ENCODE measurements at regions not wholly inside any gene's neighbourhood (a gene's known extent, or its start where the extent isn't known, plus 50 kb on each side); places are given as distances from the start of the nearest gene placed in this dataset.

DNA sequence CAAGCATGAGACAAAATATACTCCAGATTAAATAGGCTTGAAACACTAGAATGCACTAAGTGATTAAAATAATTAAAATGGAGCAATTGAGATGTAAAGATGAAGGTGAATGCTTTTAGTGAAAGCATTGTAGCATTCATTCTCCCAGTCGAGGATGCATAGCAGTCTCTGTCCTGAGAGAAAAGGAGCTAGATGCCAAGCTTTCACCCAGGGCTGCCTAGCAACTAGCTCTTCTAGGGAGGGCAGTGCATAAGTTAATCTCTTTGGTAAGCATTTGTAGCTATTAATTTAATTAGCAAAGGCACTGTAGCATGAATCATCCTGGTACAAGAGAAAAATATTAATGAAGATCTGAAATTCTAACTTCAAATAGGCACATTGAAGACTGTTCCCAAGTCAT, 1014.8 kb downstream of the C4orf33 start:
- Histone ChIP-seq H3K36me3 (ENCODE audit: control insufficient read depth, insufficient read depth, low read length) (no peaks in the 10 kb centered on the region), H3K4me1 (ENCODE audit: control insufficient read depth, insufficient read depth, low read length) (no peaks in the 10 kb centered on the region), H3K9me3 (ENCODE audit: control insufficient read depth, insufficient read depth, low read length) (no peaks in the 10 kb centered on the region), H3K27me3 (ENCODE audit: control insufficient read depth, insufficient read depth, low read length) (no peaks in the 10 kb centered on the region), H3K27ac (ENCODE audit: low read length) (no peak overlapping the region), H3K4me3 (ENCODE audit: low read length) (no peak overlapping the region)
- no peak for DNase-seq (ENCODE audit: low read depth, low spot score)
- no CpG with 5 or more reads among the region's 1 CpG for WGBS (ENCODE audit: insufficient coverage, insufficient read length)

DNA sequence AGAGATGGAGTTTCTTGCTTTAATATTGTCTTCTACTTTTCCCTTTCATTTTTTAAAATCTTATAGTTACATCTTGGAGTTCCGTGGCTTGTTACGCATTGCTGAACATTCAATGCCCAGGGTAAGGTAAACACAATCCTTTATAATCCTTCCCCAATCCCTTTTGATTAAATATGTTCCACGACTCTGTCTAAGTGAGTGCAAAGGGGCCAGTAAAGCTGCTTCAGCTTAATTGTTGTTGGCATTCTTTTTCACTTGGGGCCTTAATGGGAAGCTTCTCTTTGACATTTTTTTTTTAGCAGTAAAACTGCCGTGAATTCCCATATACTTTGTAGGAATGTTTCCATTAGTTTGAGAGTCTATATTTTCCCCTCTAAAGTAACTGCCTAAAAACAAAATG, 1028.1 kb downstream of the C4orf33 start:
- H3K36me3 ChIP-seq (ENCODE audit: control insufficient read depth, insufficient read depth, low read length) = no peaks in the 10 kb centered on the region
- WGBS (ENCODE audit: insufficient coverage, insufficient read length) = no CpG with 5 or more reads among the region's 4 CpGs
- no peak overlapping the region for H3K27ac ChIP-seq (ENCODE audit: low read length)
- H3K9me3 ChIP-seq (ENCODE audit: control insufficient read depth, insufficient read depth, low read length) = no peaks in the 10 kb centered on the region
- no peaks in the 10 kb centered on the region for H3K27me3 ChIP-seq (ENCODE audit: control insufficient read depth, insufficient read depth, low read length)
- DNase-seq (ENCODE audit: low read depth, low spot score) = no peak
- no peak overlapping the region for H3K4me3 ChIP-seq (ENCODE audit: low read length)
- H3K4me1 ChIP-seq (ENCODE audit: control insufficient read depth, insufficient read depth, low read length) = no peaks in the 10 kb centered on the region

- no peaks in the 10 kb centered on the region for H3K27me3 ChIP-seq (ENCODE audit: control insufficient read depth, insufficient read depth, low read length)
- no peaks in the 10 kb centered on the region for H3K9me3 ChIP-seq (ENCODE audit: control insufficient read depth, insufficient read depth, low read length)
- no peak for DNase-seq (ENCODE audit: low read depth, low spot score)
- H3K4me3 ChIP-seq (ENCODE audit: low read length) = no peak overlapping the region
- H3K27ac ChIP-seq (ENCODE audit: low read length) = no peak overlapping the region
- no peaks in the 10 kb centered on the region for H3K36me3 ChIP-seq (ENCODE audit: control insufficient read depth, insufficient read depth, low read length)
- WGBS (ENCODE audit: insufficient coverage, insufficient read length) = no CpG with 5 or more reads among the region's 5 CpGs
- H3K4me1 ChIP-seq (ENCODE audit: control insufficient read depth, insufficient read depth, low read length) = no peaks in the 10 kb centered on the region
Measured at GRCh38 chr4:130125467-130125866, 1029.5 kb downstream of the C4orf33 start.

GRCh38 chr4:130127297-130127696, 1031.3 kb downstream of the C4orf33 start:
- Histone ChIP-seq H3K4me1 (ENCODE audit: control insufficient read depth, insufficient read depth, low read length) (no peaks in the 10 kb centered on the region), H3K27me3 (ENCODE audit: control insufficient read depth, insufficient read depth, low read length) (no peaks in the 10 kb centered on the region), H3K36me3 (ENCODE audit: control insufficient read depth, insufficient read depth, low read length) (no peaks in the 10 kb centered on the region), H3K27ac (ENCODE audit: low read length) (no peak overlapping the region), H3K9me3 (ENCODE audit: control insufficient read depth, insufficient read depth, low read length) (no peaks in the 10 kb centered on the region), H3K4me3 (ENCODE audit: low read length) (no peak overlapping the region)
- DNase-seq (ENCODE audit: low read depth, low spot score) = no peak

- Histone ChIP-seq H3K4me3 (ENCODE audit: low read length) (no peak overlapping the region), H3K36me3 (ENCODE audit: control insufficient read depth, insufficient read depth, low read length) (no peaks in the 10 kb centered on the region), H3K27ac (ENCODE audit: low read length) (no peak overlapping the region), H3K27me3 (ENCODE audit: control insufficient read depth, insufficient read depth, low read length) (no peaks in the 10 kb centered on the region), H3K9me3 (ENCODE audit: control insufficient read depth, insufficient read depth, low read length) (no peaks in the 10 kb centered on the region), H3K4me1 (ENCODE audit: control insufficient read depth, insufficient read depth, low read length) (no peaks in the 10 kb centered on the region)
- DNase-seq (ENCODE audit: low read depth, low spot score) = no peak
- no CpG with 5 or more reads among the region's 3 CpGs for WGBS (ENCODE audit: insufficient coverage, insufficient read length)
Measured at GRCh38 chr4:130131536-130131935, 1035.6 kb downstream of the C4orf33 start.

DNA sequence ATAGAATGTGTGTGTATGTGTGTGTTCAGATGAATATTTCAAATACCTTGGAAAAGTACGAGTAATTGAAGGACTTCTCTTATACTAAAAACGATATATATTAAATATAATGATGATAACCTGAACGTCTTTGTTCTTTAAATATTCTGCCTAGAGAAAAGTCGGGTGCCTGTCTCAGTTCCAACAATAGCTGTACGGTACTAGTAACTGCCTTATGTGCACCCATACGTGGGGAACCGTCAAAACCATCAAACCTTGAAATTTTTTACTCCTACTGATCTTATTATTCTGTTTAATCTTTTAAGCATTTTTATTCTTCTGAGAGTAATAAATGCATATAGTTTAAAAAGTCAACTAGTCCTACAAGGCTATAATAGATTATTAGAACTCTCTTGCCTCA, 1045.7 kb downstream of the C4orf33 start:
- H3K9me3 ChIP-seq (ENCODE audit: control insufficient read depth, insufficient read depth, low read length) = no peaks in the 10 kb centered on the region
- H3K4me3 ChIP-seq (ENCODE audit: low read length) = no peak overlapping the region
- no peaks in the 10 kb centered on the region for H3K27me3 ChIP-seq (ENCODE audit: control insufficient read depth, insufficient read depth, low read length)
- no peaks in the 10 kb centered on the region for H3K4me1 ChIP-seq (ENCODE audit: control insufficient read depth, insufficient read depth, low read length)
- H3K36me3 ChIP-seq (ENCODE audit: control insufficient read depth, insufficient read depth, low read length) = no peaks in the 10 kb centered on the region
- no peak for DNase-seq (ENCODE audit: low read depth, low spot score)
- WGBS (ENCODE audit: insufficient coverage, insufficient read length) = no CpG with 5 or more reads among the region's 7 CpGs
- H3K27ac ChIP-seq (ENCODE audit: low read length) = no peak overlapping the region

GRCh38 chr4:130143656-130144055, 1047.7 kb downstream of the C4orf33 start:
- no peaks in the 10 kb centered on the region for H3K9me3 ChIP-seq (ENCODE audit: control insufficient read depth, insufficient read depth, low read length)
- no CpG with 5 or more reads among the region's 1 CpG for WGBS (ENCODE audit: insufficient coverage, insufficient read length)
- H3K4me3 ChIP-seq (ENCODE audit: low read length) = no peak overlapping the region
- H3K27me3 ChIP-seq (ENCODE audit: control insufficient read depth, insufficient read depth, low read length) = no peaks in the 10 kb centered on the region
- H3K36me3 ChIP-seq (ENCODE audit: control insufficient read depth, insufficient read depth, low read length) = no peaks in the 10 kb centered on the region
- H3K4me1 ChIP-seq (ENCODE audit: control insufficient read depth, insufficient read depth, low read length) = peaks cover 2% of the 10 kb centered on the region; the same call in 1 of the 2 replicates
- DNase-seq (ENCODE audit: low read depth, low spot score) = no peak
- no peak overlapping the region for H3K27ac ChIP-seq (ENCODE audit: low read length)

DNA sequence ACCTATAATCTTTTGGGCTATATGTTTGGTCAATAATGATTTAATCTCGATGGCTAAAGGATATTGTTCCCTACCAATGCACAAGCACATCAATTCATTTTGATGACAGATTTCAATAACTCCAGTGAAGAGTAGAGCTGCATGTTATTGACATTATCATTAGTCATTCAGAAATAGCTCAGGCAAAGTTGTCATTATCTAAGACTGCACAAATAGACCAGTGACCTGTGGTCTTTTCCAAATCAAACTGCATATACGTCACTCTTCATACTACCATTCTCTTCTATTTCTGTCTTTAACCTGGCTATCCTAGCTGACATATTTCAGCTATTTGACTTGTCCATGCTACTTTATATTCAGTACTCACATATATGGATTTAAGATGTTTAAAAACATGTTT, 1050.8 kb downstream of the C4orf33 start:
- no peaks in the 10 kb centered on the region for H3K9me3 ChIP-seq (ENCODE audit: control insufficient read depth, insufficient read depth, low read length)
- H3K4me1 ChIP-seq (ENCODE audit: control insufficient read depth, insufficient read depth, low read length) = peaks cover 2% of the 10 kb centered on the region; the same call in 1 of the 2 replicates
- DNase-seq (ENCODE audit: low read depth, low spot score) = no peak
- WGBS (ENCODE audit: insufficient coverage, insufficient read length) = no CpG with 5 or more reads among the region's 2 CpGs
- no peak overlapping the region for H3K27ac ChIP-seq (ENCODE audit: low read length)
- H3K27me3 ChIP-seq (ENCODE audit: control insufficient read depth, insufficient read depth, low read length) = no peaks in the 10 kb centered on the region
- no peak overlapping the region for H3K4me3 ChIP-seq (ENCODE audit: low read length)
- no peaks in the 10 kb centered on the region for H3K36me3 ChIP-seq (ENCODE audit: control insufficient read depth, insufficient read depth, low read length)

GRCh38 chr4:130147641-130148040, 1051.7 kb downstream of the C4orf33 start:
- Histone ChIP-seq H3K4me3 (ENCODE audit: low read length) (no peak overlapping the region), H3K4me1 (ENCODE audit: control insufficient read depth, insufficient read depth, low read length) (peaks cover 2% of the 10 kb centered on the region; the same call in 1 of the 2 replicates), H3K27ac (ENCODE audit: low read length) (no peak overlapping the region), H3K36me3 (ENCODE audit: control insufficient read depth, insufficient read depth, low read length) (no peaks in the 10 kb centered on the region), H3K27me3 (ENCODE audit: control insufficient read depth, insufficient read depth, low read length) (no peaks in the 10 kb centered on the region), H3K9me3 (ENCODE audit: control insufficient read depth, insufficient read depth, low read length) (no peaks in the 10 kb centered on the region)
- WGBS (ENCODE audit: insufficient coverage, insufficient read length) = no CpG with 5 or more reads among the region's 2 CpGs
- peak; percentile 18 for DNase-seq (ENCODE audit: low read depth, low spot score)

DNA sequence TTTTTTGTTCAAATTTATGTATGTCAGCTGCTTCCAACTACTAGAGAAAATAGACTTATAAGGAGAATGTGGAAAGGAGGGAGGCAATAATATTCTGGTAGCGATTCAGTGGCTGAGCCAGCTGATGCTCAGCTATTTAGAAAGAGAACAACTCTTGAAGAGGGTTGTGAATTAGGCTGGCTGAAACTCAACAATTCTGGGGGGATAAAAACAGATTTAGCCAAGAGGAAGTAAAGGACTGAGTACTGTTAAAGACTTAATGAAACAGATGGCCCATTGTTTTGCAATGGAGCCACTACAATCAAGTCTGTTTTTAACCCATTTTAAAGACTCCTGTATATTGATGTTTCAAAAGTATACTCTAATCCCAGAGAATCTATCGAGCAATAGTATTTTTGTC, 1058.9 kb downstream of the C4orf33 start:
- Histone ChIP-seq H3K27me3 (ENCODE audit: control insufficient read depth, insufficient read depth, low read length) (no peaks in the 10 kb centered on the region), H3K4me1 (ENCODE audit: control insufficient read depth, insufficient read depth, low read length) (no peaks in the 10 kb centered on the region), H3K36me3 (ENCODE audit: control insufficient read depth, insufficient read depth, low read length) (no peaks in the 10 kb centered on the region), H3K9me3 (ENCODE audit: control insufficient read depth, insufficient read depth, low read length) (no peaks in the 10 kb centered on the region), H3K4me3 (ENCODE audit: low read length) (no peak overlapping the region), H3K27ac (ENCODE audit: low read length) (no peak overlapping the region)
- DNase-seq (ENCODE audit: low read depth, low spot score) = no peak
- WGBS (ENCODE audit: insufficient coverage, insufficient read length) = no CpG with 5 or more reads among the region's 2 CpGs

- H3K9me3 ChIP-seq (ENCODE audit: control insufficient read depth, insufficient read depth, low read length) = no peaks in the 10 kb centered on the region
- DNase-seq (ENCODE audit: low read depth, low spot score) = no peak
- H3K27me3 ChIP-seq (ENCODE audit: control insufficient read depth, insufficient read depth, low read length) = no peaks in the 10 kb centered on the region
- H3K4me1 ChIP-seq (ENCODE audit: control insufficient read depth, insufficient read depth, low read length) = no peaks in the 10 kb centered on the region
- no peak overlapping the region for H3K4me3 ChIP-seq (ENCODE audit: low read length)
- H3K27ac ChIP-seq (ENCODE audit: low read length) = no peak overlapping the region
- no CpG with 5 or more reads among the region's 1 CpG for WGBS (ENCODE audit: insufficient coverage, insufficient read length)
- H3K36me3 ChIP-seq (ENCODE audit: control insufficient read depth, insufficient read depth, low read length) = no peaks in the 10 kb centered on the region
Measured at GRCh38 chr4:130163701-130164100, 1067.7 kb downstream of the C4orf33 start.

All from iPS DF 6.9 (cell line).